CD4-positive, alpha-beta memory T cell (primary cell): ENCODE measurements at regions not wholly inside any gene's neighbourhood (a gene's known extent, or its start where the extent isn't known, plus 50 kb on each side); places are given as distances from the start of the nearest gene placed in this dataset.
A peak's percentile ranks its signal among the peaks of the same experiment; 100 is the strongest.

Experiments
- CTCF ChIA-PET: fragments of 350-600 bp; sonication (Branson Sonifier 250); formaldehyde crosslinking; loops from one replicate; lab custom pipeline; 2021; ENCODE audit warnings: inconsistent platforms; ENCODE audit not compliant: partially characterized antibody; lab: Charles Lee
- POLR2A ChIA-PET: fragments of 350-600 bp; sonication (Branson Sonifier 250); formaldehyde crosslinking; loops from one replicate; lab custom pipeline; 2021; ENCODE audit not compliant: partially characterized antibody; lab: Charles Lee
- DNase-seq, 5 donors: peaks; one replicate each; pipeline versions ENCODE4 v3.0.0 to v3.0.0-alpha.2; 2020 to 2022; ENCODE audit warnings: mixed read lengths in 1 of 5
- H3K27ac ChIP-seq: one replicate; pipeline ENCODE4 v1.7.0; 2013; ENCODE audit warnings: low read depth, low read length
- H3K27me3 ChIP-seq: 2 replicates; pipeline ENCODE4 v1.7.0; 2013; ENCODE audit warnings: mild to moderate bottlenecking, low read length, moderate library complexity; ENCODE audit not compliant: insufficient read depth
- H3K36me3 ChIP-seq: 2 replicates; pipeline ENCODE4 v1.7.0; 2013; ENCODE audit warnings: mild to moderate bottlenecking, low read length, moderate library complexity; ENCODE audit not compliant: insufficient read depth
- H3K4me1 ChIP-seq: 2 replicates; pipeline ENCODE4 v1.7.0; 2013; ENCODE audit warnings: mild to moderate bottlenecking, low read length, moderate library complexity; ENCODE audit not compliant: insufficient read depth
- H3K4me3 ChIP-seq, 2 donors: one replicate each; pipeline ENCODE4 v1.7.0; 2013; ENCODE audit warnings: low read length in 2 of 2, mild to moderate bottlenecking in 1 of 2
- H3K9me3 ChIP-seq, 2 donors: one replicate each; pipeline ENCODE4 v1.7.0; 2013; ENCODE audit warnings: low read length in 2 of 2, control low read depth in 1 of 2; ENCODE audit not compliant: control insufficient read depth in 1 of 2
- H3K27ac Mint-ChIP-seq, 7 donors: one replicate each; pipeline ENCODE4 v1.8.0; 2020 to 2021; ENCODE audit warnings: mixed read lengths in 7 of 7, mild to moderate bottlenecking in 6 of 7, inconsistent platforms in 3 of 7, moderate library complexity in 3 of 7
- H3K27me3 Mint-ChIP-seq, 2 donors: one replicate each; pipeline ENCODE4 v1.8.0; 2020 to 2021; ENCODE audit warnings: mixed read lengths in 2 of 2
- H3K36me3 Mint-ChIP-seq, 2 donors: one replicate each; pipeline ENCODE4 v1.8.0; 2020 to 2021; ENCODE audit warnings: mixed read lengths in 2 of 2, inconsistent platforms in 1 of 2, mild to moderate bottlenecking in 1 of 2
- H3K4me1 Mint-ChIP-seq, 4 donors: one replicate each; pipeline ENCODE4 v1.8.0; 2020 to 2021; ENCODE audit warnings: mixed read lengths in 4 of 4, mild to moderate bottlenecking in 1 of 4
- H3K4me3 Mint-ChIP-seq, 8 donors: one replicate each; pipeline ENCODE4 v1.8.0; 2020 to 2021; ENCODE audit warnings: mixed read lengths in 8 of 8, mild to moderate bottlenecking in 7 of 8, moderate library complexity in 6 of 8, inconsistent platforms in 3 of 8
- H3K9me3 Mint-ChIP-seq, 8 donors: one replicate each; pipeline ENCODE4 v1.8.0; 2020 to 2021; ENCODE audit warnings: mixed read lengths in 8 of 8, mild to moderate bottlenecking in 5 of 8, inconsistent platforms in 3 of 8, moderate library complexity in 1 of 8
- intact Hi-C: fragments of 100-400 bp; cut with micrococcal nuclease; formaldehyde crosslinking; loops from one replicate; pipeline ENCODE4 v1.15.1; 2023

- DNase-seq = no peak
- no peaks in the 10 kb centered on the region for H3K36me3 Mint-ChIP-seq
- ChIA-PET CTCF (no interaction called here), POLR2A (no interaction called here)
- H3K4me1 Mint-ChIP-seq = peaks cover 2 to 12% (median 7%) of the 10 kb centered on the region in 4 donors
- Histone ChIP-seq H3K36me3 (no peaks in the 10 kb centered on the region), H3K4me1 (no peaks in the 10 kb centered on the region), H3K27me3 (peaks cover 19% of the 10 kb centered on the region), H3K4me3 (no peak overlapping the region), H3K27ac (no peak overlapping the region), H3K9me3 (no peaks in the 10 kb centered on the region)
- no peak overlapping the region for H3K27ac Mint-ChIP-seq
- H3K27me3 Mint-ChIP-seq = peaks cover 59 to 65% of the 10 kb centered on the region in 2 donors
- H3K4me3 Mint-ChIP-seq = no peak overlapping the region
- intact Hi-C loops = no loop called here
- no peaks in the 10 kb centered on the region for H3K9me3 Mint-ChIP-seq
Measured at GRCh38 chr11:43554148-43554473, 126.4 kb upstream of the HSD17B12 start.

- intact Hi-C loops = no loop called here
- H3K4me1 ChIP-seq = no peaks in the 10 kb centered on the region
- H3K36me3 ChIP-seq = no peaks in the 10 kb centered on the region
- H3K36me3 Mint-ChIP-seq = no peaks in the 10 kb centered on the region
- POLR2A ChIA-PET = no interaction called here
- peaks cover 2 to 12% (median 7%) of the 10 kb centered on the region in 4 donors for H3K4me1 Mint-ChIP-seq
- peaks cover 57 to 62% of the 10 kb centered on the region in 2 donors for H3K27me3 Mint-ChIP-seq
- no peaks in the 10 kb centered on the region for H3K9me3 Mint-ChIP-seq
- CTCF ChIA-PET = no interaction called here
- peaks cover 19% of the 10 kb centered on the region for H3K27me3 ChIP-seq
- H3K27ac Mint-ChIP-seq = no peak overlapping the region
- no peak for DNase-seq
- no peak overlapping the region for H3K4me3 ChIP-seq
- H3K4me3 Mint-ChIP-seq = no peak overlapping the region
- no peaks in the 10 kb centered on the region for H3K9me3 ChIP-seq
- H3K27ac ChIP-seq = no peak overlapping the region
Measured at GRCh38 chr11:43555186-43555585, 125.4 kb upstream of the HSD17B12 start.

GRCh38 chr11:43555816-43556611 is 124.5 kb upstream of the HSD17B12 start:
- no peak overlapping the region for H3K27ac Mint-ChIP-seq
- Histone ChIP-seq H3K9me3 (no peaks in the 10 kb centered on the region), H3K4me3 (no peak overlapping the region), H3K4me1 (no peaks in the 10 kb centered on the region), H3K36me3 (no peaks in the 10 kb centered on the region), H3K27me3 (peaks cover 19% of the 10 kb centered on the region), H3K27ac (no peak overlapping the region)
- H3K27me3 Mint-ChIP-seq = peaks cover 55 to 59% of the 10 kb centered on the region in 2 donors
- intact Hi-C loops = no loop called here
- no peaks in the 10 kb centered on the region for H3K36me3 Mint-ChIP-seq
- ChIA-PET POLR2A (no interaction called here), CTCF (no interaction called here)
- peaks cover 2 to 12% (median 7%) of the 10 kb centered on the region in 4 donors for H3K4me1 Mint-ChIP-seq
- DNase-seq = no peak
- no peaks in the 10 kb centered on the region for H3K9me3 Mint-ChIP-seq
- peak overlapping the region in 1 of 8 donors; percentile 2 for H3K4me3 Mint-ChIP-seq

GRCh38 chr11:43556612-43557375 is 123.7 kb upstream of the HSD17B12 start:
- Mint-ChIP-seq H3K9me3 (no peaks in the 10 kb centered on the region), H3K27me3 (peaks cover 51 to 56% of the 10 kb centered on the region in 2 donors), H3K36me3 (no peaks in the 10 kb centered on the region), H3K4me1 (peaks cover 2 to 12% (median 7%) of the 10 kb centered on the region in 4 donors), H3K27ac (no peak overlapping the region), H3K4me3 (peak overlapping the region in 1 of 8 donors; percentile 20)
- intact Hi-C loops = no loop called here
- POLR2A ChIA-PET = no interaction called here
- no peak for DNase-seq
- peaks cover 19% of the 10 kb centered on the region for H3K27me3 ChIP-seq
- no peak overlapping the region for H3K4me3 ChIP-seq
- no peak overlapping the region for H3K27ac ChIP-seq
- H3K36me3 ChIP-seq = no peaks in the 10 kb centered on the region
- H3K4me1 ChIP-seq = no peaks in the 10 kb centered on the region
- H3K9me3 ChIP-seq = no peaks in the 10 kb centered on the region
- CTCF ChIA-PET = no interaction called here

GRCh38 chr11:43557553-43558110 is 122.9 kb upstream of the HSD17B12 start:
- peaks cover 51 to 56% of the 10 kb centered on the region in 2 donors for H3K27me3 Mint-ChIP-seq
- no peak overlapping the region for H3K4me3 ChIP-seq
- DNase-seq = no peak
- peak overlapping the region in 1 of 7 donors; percentile 27 for H3K27ac Mint-ChIP-seq
- no peak overlapping the region for H3K4me3 Mint-ChIP-seq
- CTCF ChIA-PET = interaction anchor here (1.0 kb wide), 1 partner anchor 11 kb away, joined by 4 read pairs; no protein-coding TSS in a partner anchor
- H3K9me3 ChIP-seq = no peaks in the 10 kb centered on the region
- H3K9me3 Mint-ChIP-seq = no peaks in the 10 kb centered on the region
- intact Hi-C loops = no loop called here
- peaks cover 2 to 12% (median 7%) of the 10 kb centered on the region in 4 donors for H3K4me1 Mint-ChIP-seq
- H3K27ac ChIP-seq = no peak overlapping the region
- no peaks in the 10 kb centered on the region for H3K4me1 ChIP-seq
- POLR2A ChIA-PET = no interaction called here
- no peaks in the 10 kb centered on the region for H3K36me3 Mint-ChIP-seq
- peaks cover 19% of the 10 kb centered on the region for H3K27me3 ChIP-seq
- no peaks in the 10 kb centered on the region for H3K36me3 ChIP-seq

GRCh38 chr11:43558146-43558545 is 122.4 kb upstream of the HSD17B12 start:
- Mint-ChIP-seq H3K4me3 (no peak overlapping the region), H3K36me3 (no peaks in the 10 kb centered on the region), H3K27me3 (peaks cover 47 to 58% of the 10 kb centered on the region in 2 donors), H3K4me1 (peaks cover 2 to 12% (median 7%) of the 10 kb centered on the region in 4 donors), H3K27ac (no peak overlapping the region), H3K9me3 (no peaks in the 10 kb centered on the region)
- Histone ChIP-seq H3K4me1 (no peaks in the 10 kb centered on the region), H3K9me3 (no peaks in the 10 kb centered on the region), H3K36me3 (no peaks in the 10 kb centered on the region), H3K27me3 (peaks cover 19% of the 10 kb centered on the region), H3K27ac (no peak overlapping the region), H3K4me3 (no peak overlapping the region)
- intact Hi-C loops = no loop called here
- DNase-seq = no peak
- ChIA-PET POLR2A (no interaction called here), CTCF (interaction anchor here (1.0 kb wide), 1 partner anchor 11 kb away, joined by 4 read pairs; no protein-coding TSS in a partner anchor)

GRCh38 chr11:43558556-43559127 is 121.9 kb upstream of the HSD17B12 start:
- no peak overlapping the region for H3K27ac Mint-ChIP-seq
- peaks cover 43 to 56% of the 10 kb centered on the region in 2 donors for H3K27me3 Mint-ChIP-seq
- no peaks in the 10 kb centered on the region for H3K4me1 ChIP-seq
- CTCF ChIA-PET = no interaction called here
- H3K36me3 ChIP-seq = no peaks in the 10 kb centered on the region
- intact Hi-C loops = no loop called here
- H3K4me3 ChIP-seq = no peak overlapping the region
- H3K27me3 ChIP-seq = peaks cover 19% of the 10 kb centered on the region
- H3K27ac ChIP-seq = no peak overlapping the region
- peaks cover 2 to 12% (median 7%) of the 10 kb centered on the region in 4 donors for H3K4me1 Mint-ChIP-seq
- H3K4me3 Mint-ChIP-seq = no peak overlapping the region
- no peaks in the 10 kb centered on the region for H3K9me3 ChIP-seq
- H3K36me3 Mint-ChIP-seq = no peaks in the 10 kb centered on the region
- POLR2A ChIA-PET = no interaction called here
- DNase-seq = no peak
- H3K9me3 Mint-ChIP-seq = no peaks in the 10 kb centered on the region
